BJ (cell line): ENCODE measurements at regions not wholly inside any gene's neighbourhood (a gene's known extent, or its start where the extent isn't known, plus 50 kb on each side); places are given as distances from the start of the nearest gene placed in this dataset.

Source experiments
- CTCF ChIA-PET: fragments of 350-600 bp; formaldehyde crosslinking; extraction: SDS; loops from one replicate; lab custom pipeline; 2021; ENCODE audit warnings: antibody characterized with exemption, inconsistent platforms; lab: Yijun Ruan, JAX
- POLR2A ChIA-PET: fragments of 300-600 bp; sonication (Branson Sonifier 250); formaldehyde crosslinking; extraction: SDS; loops from one replicate; lab custom pipeline; 2021; ENCODE audit warnings: antibody characterized with exemption; lab: Charles Lee
- DNase-seq: peaks from one replicate; pipeline ENCODE4 v3.0.0-alpha.2; 2011; ENCODE audit warnings: low read depth
- H3K27me3 ChIP-seq: 2 replicates; pipeline ENCODE4 v1.6.0; 2011; ENCODE audit warnings: low read length; ENCODE audit not compliant: control insufficient read depth, insufficient read depth
- H3K36me3 ChIP-seq: 2 replicates; pipeline ENCODE4 v1.5.1; 2011; ENCODE audit warnings: low read length; ENCODE audit not compliant: control insufficient read depth, insufficient read depth
- H3K4me3 ChIP-seq: 2 replicates; pipeline ENCODE4 v1.5.1; 2011; ENCODE audit warnings: low read depth, mild to moderate bottlenecking, control low read depth, low read length
- TF ChIP-seq, protein P1 (sequence below): IDR thresholded peaks from 2 replicates; pipeline ENCODE4 v1.5.1; 2011; ENCODE audit warnings: low read depth, mild to moderate bottlenecking, control low read depth, inconsistent platforms, low read length, moderate library complexity; ENCODE audit not compliant: insufficient read depth

DNA sequence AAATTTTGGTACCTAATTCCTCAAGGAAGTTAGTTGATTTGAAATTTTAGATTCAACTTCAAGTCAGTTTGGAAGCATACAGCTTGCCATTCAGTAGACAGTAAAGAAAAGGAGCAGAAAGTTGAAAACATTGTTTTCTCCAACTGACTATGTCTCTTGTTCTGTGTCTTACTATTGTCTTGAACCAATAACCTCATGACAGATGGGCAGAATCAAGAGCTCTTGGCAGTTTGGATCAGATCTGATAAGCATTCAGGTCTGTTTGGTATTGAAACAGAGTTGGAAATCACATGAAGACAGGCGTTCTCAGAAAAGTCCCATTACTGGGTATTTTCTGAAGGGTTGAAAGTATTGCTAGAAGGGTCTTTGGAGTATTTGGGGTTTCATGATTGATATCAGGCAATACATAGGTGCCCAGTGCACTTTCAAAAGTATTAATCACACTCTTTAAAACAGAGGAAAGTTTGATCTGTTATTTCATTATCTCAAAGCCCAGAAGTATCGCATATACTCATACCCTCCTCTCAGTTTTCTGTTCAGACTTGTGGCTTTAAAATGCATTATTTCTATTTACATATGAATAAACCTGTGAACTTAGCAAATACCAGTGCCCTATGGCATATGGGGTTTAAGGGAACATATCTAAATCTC lies 428.4 kb upstream of the ZEB2 start:
- Histone ChIP-seq H3K4me3 (no peak overlapping the region), H3K36me3 (no peaks in the 10 kb centered on the region), H3K27me3 (no peaks in the 10 kb centered on the region)
- no peak for DNase-seq
- TF ChIP-seq, protein P1, sequence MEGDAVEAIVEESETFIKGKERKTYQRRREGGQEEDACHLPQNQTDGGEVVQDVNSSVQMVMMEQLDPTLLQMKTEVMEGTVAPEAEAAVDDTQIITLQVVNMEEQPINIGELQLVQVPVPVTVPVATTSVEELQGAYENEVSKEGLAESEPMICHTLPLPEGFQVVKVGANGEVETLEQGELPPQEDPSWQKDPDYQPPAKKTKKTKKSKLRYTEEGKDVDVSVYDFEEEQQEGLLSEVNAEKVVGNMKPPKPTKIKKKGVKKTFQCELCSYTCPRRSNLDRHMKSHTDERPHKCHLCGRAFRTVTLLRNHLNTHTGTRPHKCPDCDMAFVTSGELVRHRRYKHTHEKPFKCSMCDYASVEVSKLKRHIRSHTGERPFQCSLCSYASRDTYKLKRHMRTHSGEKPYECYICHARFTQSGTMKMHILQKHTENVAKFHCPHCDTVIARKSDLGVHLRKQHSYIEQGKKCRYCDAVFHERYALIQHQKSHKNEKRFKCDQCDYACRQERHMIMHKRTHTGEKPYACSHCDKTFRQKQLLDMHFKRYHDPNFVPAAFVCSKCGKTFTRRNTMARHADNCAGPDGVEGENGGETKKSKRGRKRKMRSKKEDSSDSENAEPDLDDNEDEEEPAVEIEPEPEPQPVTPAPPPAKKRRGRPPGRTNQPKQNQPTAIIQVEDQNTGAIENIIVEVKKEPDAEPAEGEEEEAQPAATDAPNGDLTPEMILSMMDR, result no peak
- ChIA-PET POLR2A (no interaction called here), CTCF (no interaction called here)

DNA sequence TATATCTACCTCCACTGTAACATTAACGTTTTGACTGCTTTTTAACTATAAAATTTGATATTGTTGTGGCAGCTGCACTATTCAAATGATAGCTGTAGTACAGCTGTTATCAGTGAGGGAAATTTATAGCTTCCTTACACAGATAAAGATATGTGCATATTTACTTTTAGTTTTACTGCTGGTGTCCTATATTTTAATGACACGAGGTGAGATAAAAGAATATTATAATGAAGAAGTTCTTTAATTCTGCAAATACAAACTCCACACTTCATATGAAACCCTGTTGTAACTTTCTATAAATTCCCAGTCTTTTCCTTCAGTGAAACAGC lies 427.8 kb upstream of the ZEB2 start:
- Histone ChIP-seq H3K4me3 (no peak overlapping the region), H3K27me3 (no peaks in the 10 kb centered on the region), H3K36me3 (no peaks in the 10 kb centered on the region)
- POLR2A ChIA-PET, result no interaction called here
- CTCF ChIA-PET, result no interaction called here
- no peak for DNase-seq
- TF ChIP-seq, protein P1, result no peak

DNA sequence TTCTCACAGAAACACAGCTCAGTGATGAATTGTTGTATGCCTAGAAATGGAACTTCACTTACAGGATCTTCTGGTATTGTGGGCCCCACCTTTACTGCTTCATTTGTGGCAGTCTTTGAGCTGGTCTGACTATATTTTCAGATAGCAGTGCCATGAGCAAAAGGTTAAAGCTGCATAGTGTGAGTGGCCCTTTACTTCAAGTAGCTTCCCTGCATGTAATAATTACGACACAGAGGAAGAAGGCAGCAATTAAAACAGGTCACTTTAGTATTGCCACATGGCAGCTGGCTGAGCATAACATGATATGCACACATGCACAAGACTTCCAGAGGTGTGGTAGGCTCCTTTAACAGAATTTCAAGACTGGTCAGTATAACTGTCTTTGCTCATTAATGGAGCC lies 426.3 kb upstream of the ZEB2 start:
- DNase-seq, result no peak
- ChIA-PET POLR2A (no interaction called here), CTCF (interaction anchor here (0.7 to 1.1 kb wide), 2 partner anchors 9 to 14 kb away, joined by 3 read pairs; no protein-coding TSS in a partner anchor)
- Histone ChIP-seq H3K4me3 (no peak overlapping the region), H3K27me3 (no peaks in the 10 kb centered on the region), H3K36me3 (no peaks in the 10 kb centered on the region)
- TF ChIP-seq, protein P1, result no peak

DNA sequence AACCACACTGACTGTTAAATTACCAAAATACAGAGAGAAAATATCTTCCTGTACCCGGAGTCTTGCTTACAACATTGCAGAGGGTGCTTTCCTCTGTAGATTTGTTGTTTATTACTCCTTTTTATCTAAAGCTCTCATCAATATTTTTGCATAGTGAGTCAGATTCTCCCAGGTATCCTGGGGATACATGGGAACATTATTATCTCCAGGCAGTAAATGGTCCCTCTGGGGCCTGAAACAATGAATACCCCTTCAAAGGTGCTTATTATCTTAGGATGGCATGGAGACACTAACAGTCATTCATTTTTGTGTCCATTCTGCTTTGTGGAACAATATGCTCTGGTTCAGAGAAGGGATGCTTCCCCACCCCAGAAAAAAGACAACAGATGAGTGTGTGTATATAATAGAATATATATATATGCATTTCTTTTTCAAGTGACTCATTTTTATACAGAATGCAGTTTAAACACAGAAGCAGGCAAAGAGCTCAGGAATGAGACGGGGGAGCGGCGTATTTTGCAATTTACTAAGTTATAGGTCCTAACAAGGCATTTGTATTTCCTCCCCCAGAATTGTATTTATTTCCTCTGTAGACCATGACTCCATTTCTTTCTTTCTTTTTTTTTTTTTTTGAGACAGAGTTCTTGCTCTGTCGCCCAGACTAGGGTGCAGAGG lies 424.8 kb upstream of the ZEB2 start:
- CTCF ChIA-PET, result no interaction called here
- H3K36me3 ChIP-seq, result no peaks in the 10 kb centered on the region
- TF ChIP-seq, protein P1, result no peak
- H3K27me3 ChIP-seq, result no peaks in the 10 kb centered on the region
- H3K4me3 ChIP-seq, result no peak overlapping the region
- DNase-seq, result no peak
- POLR2A ChIA-PET, result no interaction called here

DNA sequence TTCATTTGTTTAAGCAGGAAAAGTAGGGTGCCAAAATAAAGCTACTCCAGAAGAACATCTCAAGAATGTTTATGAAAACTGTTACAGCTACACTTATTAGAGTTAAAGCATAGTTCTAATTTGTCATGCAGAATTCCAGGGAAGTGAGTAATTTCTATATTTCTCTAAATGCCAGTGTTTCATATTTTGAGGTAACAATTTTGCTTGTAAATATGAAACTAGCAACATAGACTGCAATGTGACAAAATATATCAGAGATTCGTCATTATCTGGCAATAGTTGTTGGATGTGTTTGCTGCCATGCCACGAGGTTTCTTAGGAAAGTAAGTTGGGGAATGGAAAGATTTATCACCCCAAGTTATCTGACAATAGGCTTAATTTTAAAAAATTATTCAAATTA lies 424.1 kb upstream of the ZEB2 start:
- H3K27me3 ChIP-seq, result no peaks in the 10 kb centered on the region
- ChIA-PET CTCF (no interaction called here), POLR2A (no interaction called here)
- no peaks in the 10 kb centered on the region for H3K36me3 ChIP-seq
- TF ChIP-seq, protein P1, result no peak
- no peak overlapping the region for H3K4me3 ChIP-seq
- no peak for DNase-seq
